MM.1S (cell line): ENCODE measurements at regions not wholly inside any gene's neighbourhood (a gene's known extent, or its start where the extent isn't known, plus 50 kb on each side); places are given as distances from the start of the nearest gene placed in this dataset.

Source experiments
- EZH2 ChIP-seq: fragments of 300-600 bp; sonication (generic); optimal IDR thresholded peaks from 2 replicates; pipeline ENCODE3; 2017; ENCODE audit warnings: low read depth, mild to moderate bottlenecking, antibody characterized with exemption, low read length, mixed read lengths
- TF ChIP-seq, protein P1 (sequence below): fragments of 300-600 bp; sonication (generic); IDR thresholded peaks from 2 replicates; pipeline ENCODE4 v1.5.1; 2016; ENCODE audit warnings: antibody characterized with exemption, low read length, mixed read lengths

DNA sequence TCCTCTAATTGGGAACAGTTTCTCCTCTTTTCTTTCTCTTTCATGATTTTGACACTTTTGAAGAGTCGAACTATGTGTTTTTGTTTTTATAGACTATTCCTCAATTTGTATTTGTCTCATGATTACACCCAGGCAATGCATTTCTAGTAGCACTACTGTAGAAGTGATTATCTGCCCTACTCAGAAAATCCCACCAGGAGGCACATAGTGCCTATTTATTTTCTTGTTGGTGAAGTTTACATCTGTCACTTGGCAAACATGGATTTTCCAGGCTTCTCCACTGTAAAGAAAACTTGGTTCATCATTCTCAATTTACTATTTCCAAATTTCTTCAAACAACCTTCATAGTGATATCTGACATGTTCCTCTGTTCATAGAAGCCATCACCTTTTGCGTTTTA lies 893.9 kb downstream of the CCSER2 start:
- TF ChIP-seq, protein P1, sequence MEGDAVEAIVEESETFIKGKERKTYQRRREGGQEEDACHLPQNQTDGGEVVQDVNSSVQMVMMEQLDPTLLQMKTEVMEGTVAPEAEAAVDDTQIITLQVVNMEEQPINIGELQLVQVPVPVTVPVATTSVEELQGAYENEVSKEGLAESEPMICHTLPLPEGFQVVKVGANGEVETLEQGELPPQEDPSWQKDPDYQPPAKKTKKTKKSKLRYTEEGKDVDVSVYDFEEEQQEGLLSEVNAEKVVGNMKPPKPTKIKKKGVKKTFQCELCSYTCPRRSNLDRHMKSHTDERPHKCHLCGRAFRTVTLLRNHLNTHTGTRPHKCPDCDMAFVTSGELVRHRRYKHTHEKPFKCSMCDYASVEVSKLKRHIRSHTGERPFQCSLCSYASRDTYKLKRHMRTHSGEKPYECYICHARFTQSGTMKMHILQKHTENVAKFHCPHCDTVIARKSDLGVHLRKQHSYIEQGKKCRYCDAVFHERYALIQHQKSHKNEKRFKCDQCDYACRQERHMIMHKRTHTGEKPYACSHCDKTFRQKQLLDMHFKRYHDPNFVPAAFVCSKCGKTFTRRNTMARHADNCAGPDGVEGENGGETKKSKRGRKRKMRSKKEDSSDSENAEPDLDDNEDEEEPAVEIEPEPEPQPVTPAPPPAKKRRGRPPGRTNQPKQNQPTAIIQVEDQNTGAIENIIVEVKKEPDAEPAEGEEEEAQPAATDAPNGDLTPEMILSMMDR, result no peak
- TF ChIP-seq EZH2, result no peak
